Endothelial cell of umbilical vein (primary cell): ENCODE measurements at regions not wholly inside any gene's neighbourhood (a gene's known extent, or its start where the extent isn't known, plus 50 kb on each side); places are given as distances from the start of the nearest gene placed in this dataset.

ENCODE experiments used
- BruUV-seq: library from RNA; stranded (reverse); fragments of 400-500 nt; replicated peaks from 2 replicates; lab custom pipeline; 2021; lab: Mats Ljungman, UMichigan
- CTCF ChIA-PET: fragments of 300-600, 350-600 bp; sonication (Branson Sonifier 250); formaldehyde crosslinking; loops from one replicate; lab custom pipeline; 2021; ENCODE audit warnings: antibody characterized with exemption, inconsistent platforms; lab: Charles Lee
- POLR2A ChIA-PET: fragments of 300-600, 350-600 bp; sonication (Branson Sonifier 250); formaldehyde crosslinking; loops from one replicate; lab custom pipeline; 2021; ENCODE audit warnings: antibody characterized with exemption, inconsistent platforms; lab: Charles Lee
- DNase-seq: peaks from one replicate; pipeline ENCODE4 v3.0.0-alpha.2; 2011; ENCODE audit warnings: low read depth, low spot score
- FAIRE-seq: peaks from 2 replicates; lab custom pipeline; 2011; peaks lifted over from hg19 to GRCh38; lab: Jason Lieb, UNC
- H2AFZ ChIP-seq: 2 replicates; pipeline ENCODE4 v1.6.0; 2012; ENCODE audit warnings: low read depth, low read length, control low read depth, inconsistent platforms
- H3K27ac ChIP-seq: 2 replicates; pipeline ENCODE4 v1.5.1; 2011; ENCODE audit warnings: low read depth, mild to moderate bottlenecking, control low read depth, low read length, moderate library complexity; ENCODE audit not compliant: insufficient read depth
- H3K27me3 ChIP-seq, 2 experiments: 2 replicates each; pipeline versions ENCODE4 v1.6.0 to v1.6.1; 2011; ENCODE audit warnings: low read length in 2 of 2, mixed read lengths in 1 of 2; ENCODE audit not compliant: control insufficient read depth in 2 of 2, insufficient read depth in 2 of 2
- H3K36me3 ChIP-seq, 2 experiments: 2 replicates in 1 of 2; 3 replicates in 1 of 2; pipeline ENCODE4 v1.5.1; 2011; ENCODE audit warnings: low read length in 2 of 2, mild to moderate bottlenecking in 1 of 2, moderate library complexity in 1 of 2; ENCODE audit not compliant: control insufficient read depth in 2 of 2, insufficient read depth in 2 of 2; ENCODE audit errors: extremely low read depth in 1 of 2
- H3K4me1 ChIP-seq: 3 replicates; pipeline ENCODE4 v1.5.1; 2011; ENCODE audit warnings: mild to moderate bottlenecking, low read length; ENCODE audit not compliant: control insufficient read depth, insufficient read depth; ENCODE audit errors: extremely low read depth
- H3K4me2 ChIP-seq: 2 replicates; pipeline ENCODE4 v1.6.1; 2011; ENCODE audit warnings: low read length, control low read depth, mixed read lengths; ENCODE audit not compliant: insufficient read depth
- H3K4me3 ChIP-seq, 3 experiments: fragments of 200-600 bp in 1 of 3; sonication (generic), shearing (Covaris generic) in 1 of 3; replicated peaks in 1 of 3; 2 replicates each; pipeline ENCODE4 v1.5.1; 2011 to 2016; ENCODE audit warnings: control low read depth in 3 of 3, low read length in 3 of 3, mild to moderate bottlenecking in 2 of 3, inconsistent platforms in 1 of 3, low read depth in 1 of 3, moderate library complexity in 1 of 3; ENCODE audit not compliant: insufficient read depth in 1 of 3
- H3K79me2 ChIP-seq: 2 replicates; pipeline ENCODE4 v1.6.0; 2012; ENCODE audit warnings: low read length, inconsistent platforms; ENCODE audit not compliant: control insufficient read depth, insufficient read depth
- H3K9ac ChIP-seq: replicated peaks from 2 replicates; pipeline ENCODE3; 2011; ENCODE audit warnings: low read length, control low read depth; ENCODE audit not compliant: insufficient read depth; ENCODE audit errors: extremely low read depth
- H3K9me1 ChIP-seq: replicated peaks from 3 replicates; pipeline ENCODE4 v1.6.0; 2011; ENCODE audit warnings: mild to moderate bottlenecking, low read length; ENCODE audit not compliant: control insufficient read depth, insufficient read depth; ENCODE audit errors: extremely low read depth
- H3K9me3 ChIP-seq: replicated peaks from 2 replicates; pipeline ENCODE4 v1.5.1; 2012; ENCODE audit warnings: low read length, inconsistent platforms; ENCODE audit not compliant: control insufficient read depth, insufficient read depth
- H4K20me1 ChIP-seq: replicated peaks from 2 replicates; pipeline ENCODE3; 2011; ENCODE audit warnings: mild to moderate bottlenecking, low read length; ENCODE audit not compliant: control insufficient read depth, insufficient read depth; ENCODE audit errors: extremely low read depth
- CTCF ChIP-seq, 2 donors: IDR thresholded peaks; 1 replicate in 1 of 2; 2 replicates in 1 of 2; pipeline ENCODE4 v1.5.1; 2011; ENCODE audit warnings: low read length in 2 of 2, mild to moderate bottlenecking in 2 of 2, moderate library complexity in 2 of 2, control low read depth in 1 of 2, inconsistent platforms in 1 of 2, low read depth in 1 of 2; ENCODE audit not compliant: insufficient read depth in 1 of 2; ENCODE audit errors: extremely low read depth in 1 of 2
- EZH2 ChIP-seq: IDR thresholded peaks from 2 replicates; pipeline ENCODE4 v1.6.1; 2012; ENCODE audit warnings: borderline replicate concordance, low read depth, mild to moderate bottlenecking, moderate library complexity, low read length, inconsistent platforms; ENCODE audit not compliant: severe bottlenecking
- FOS ChIP-seq: IDR thresholded peaks from 2 replicates; pipeline ENCODE4 v1.6.1; 2011; ENCODE audit warnings: mild to moderate bottlenecking, low read length, moderate library complexity, borderline replicate concordance; ENCODE audit not compliant: insufficient read depth
- GATA2 ChIP-seq: IDR thresholded peaks from 2 replicates; pipeline ENCODE4 v1.7.0; 2011; ENCODE audit warnings: low read depth, mild to moderate bottlenecking, moderate library complexity, mixed read lengths, low read length; ENCODE audit not compliant: insufficient read length, insufficient read depth
- JUN ChIP-seq: IDR thresholded peaks from 2 replicates; pipeline ENCODE4 v1.6.1; 2011; ENCODE audit warnings: borderline replicate concordance, low read depth; ENCODE audit not compliant: insufficient read length, insufficient read depth
- MYC ChIP-seq: IDR thresholded peaks from one replicate; pipeline ENCODE4 v1.6.1; 2011; ENCODE audit warnings: mild to moderate bottlenecking, low read depth, low read length
- POLR2A ChIP-seq: IDR thresholded peaks from 2 replicates; pipeline ENCODE4 v1.6.1; 2012; ENCODE audit warnings: low read depth, mild to moderate bottlenecking, control low read depth, low read length
- POLR2AphosphoS5 ChIP-seq: IDR thresholded peaks from 2 replicates; pipeline ENCODE4 v1.6.1; 2012; ENCODE audit warnings: low read depth, mild to moderate bottlenecking, control low read depth, low read length, moderate library complexity; ENCODE audit not compliant: insufficient read depth
- dilution Hi-C: fragments of 300-500 bp; cut with MboI; formaldehyde crosslinking; loops from one replicate; pipeline ENCODE4 v1.15.0; 2019; ENCODE audit warnings: low sequenced_read_pairs; ENCODE audit not compliant: extremely low pct_ligation_motif_present
- intact Hi-C: fragments of 100-400 bp; cut with micrococcal nuclease; formaldehyde crosslinking; loops from one replicate; pipeline ENCODE4 v1.10.0; 2022
- TF ChIP-seq, protein P1 (sequence below): IDR thresholded peaks from 2 replicates; pipeline ENCODE4 v1.6.1; 2011; ENCODE audit not compliant: insufficient read depth, insufficient read length

- no peaks in the 10 kb centered on the region for H3K9me3 ChIP-seq
- no peaks in the 10 kb centered on the region for H3K4me1 ChIP-seq
- H3K9me1 ChIP-seq: no peaks in the 10 kb centered on the region
- H3K27ac ChIP-seq: no peak overlapping the region
- H3K36me3 ChIP-seq: no peaks in the 10 kb centered on the region
- FAIRE-seq (no peak), DNase-seq (no peak)
- ChIA-PET CTCF (no interaction called here), POLR2A (no interaction called here)
- H3K4me2 ChIP-seq: no peak overlapping the region
- no peak overlapping the region for H2AFZ ChIP-seq
- dilution Hi-C loops (no loop called here), intact Hi-C loops (no loop called here)
- TF ChIP-seq POLR2AphosphoS5: no peak
- no peak for TF ChIP-seq CTCF (IDR thresholded peaks at IDR 0.05; ENCODE audit: extremely low read depth in 1 of 2, insufficient read depth in 1 of 2, low read depth in 1 of 2, low read length in 2 of 2)
- no peak for TF ChIP-seq JUN
- TF ChIP-seq MYC: no peak
- no peak for TF ChIP-seq FOS
- TF ChIP-seq EZH2: no peak
- TF ChIP-seq, protein P1, sequence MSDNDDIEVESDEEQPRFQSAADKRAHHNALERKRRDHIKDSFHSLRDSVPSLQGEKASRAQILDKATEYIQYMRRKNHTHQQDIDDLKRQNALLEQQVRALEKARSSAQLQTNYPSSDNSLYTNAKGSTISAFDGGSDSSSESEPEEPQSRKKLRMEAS: no peak
- no peak for TF ChIP-seq POLR2A
- no peak for TF ChIP-seq GATA2
- no peaks in the 10 kb centered on the region for H3K79me2 ChIP-seq
- no peak overlapping the region for H3K9ac ChIP-seq
- H3K27me3 ChIP-seq: peaks cover 4 to 6% of the 10 kb centered on the region in 2 experiments
- BruUV-seq: no TSS peak
- no peaks in the 10 kb centered on the region for H4K20me1 ChIP-seq
- no peak overlapping the region for H3K4me3 ChIP-seq
Observed at GRCh38 chr16:87231911-87232310, 85.3 kb downstream of the C16orf95 start.
